Pancreas (tissue), 10 donors: ENCODE measurements at regions not wholly inside any gene's neighbourhood (a gene's known extent, or its start where the extent isn't known, plus 50 kb on each side); places are given as distances from the start of the nearest gene placed in this dataset.

ENCODE experiments used
- ATAC-seq, 4 donors: fragments of 200-7000 bp; cut with Tn5 transposase; one replicate each; pipeline versions ENCODE4 v1.8.0 to v1.9.1; 2020; ENCODE audit warnings: mild to moderate bottlenecking in 4 of 4, moderate library complexity in 4 of 4
- DNase-seq, 6 donors: peaks; one replicate each; pipeline ENCODE4 v3.0.0-alpha.2; 2020
- FAIRE-seq: peaks from 2 replicates; lab custom pipeline; 2012; peaks lifted over from hg19 to GRCh38; lab: Jason Lieb, UNC
- H3K27ac ChIP-seq, 4 donors: fragments of 200-600 bp; sonication (generic); 1 replicate in 3 of 4; 2 replicates in 1 of 4; pipeline versions ENCODE4 v1.5.0 to v1.8.0; 2020
- H3K27me3 ChIP-seq, 4 donors: fragments of 200-600 bp; one replicate each; pipeline ENCODE4 v1.8.0; 2021
- H3K36me3 ChIP-seq, 3 donors: fragments of 200-600 bp; sonication (generic) in 1 of 3; one replicate each; pipeline versions ENCODE4 v1.5.0 to v1.8.0; 2020 to 2021
- H3K4me1 ChIP-seq, 3 donors: fragments of 200-600 bp; one replicate each; pipeline ENCODE4 v1.8.0; 2021
- H3K4me3 ChIP-seq, 4 donors: fragments of 200-600 bp; sonication (generic) in 2 of 4; one replicate each; pipeline versions ENCODE4 v1.5.0 to v1.8.0; 2020 to 2021
- H3K9me3 ChIP-seq, 4 donors: fragments of 200-600 bp; one replicate each; pipeline ENCODE4 v1.8.0; 2021
- CTCF ChIP-seq, 4 donors: fragments of 200-600 bp; sonication (generic) in 3 of 4; IDR thresholded peaks; one replicate each; pipeline versions ENCODE4 v1.5.0 to v1.8.0; 2021; ENCODE audit warnings: antibody characterized with exemption in 4 of 4
- WGBS, 2 donors: extraction: QIAGEN DNeasy Blood & Tissue Kit; methylation state at CpG; one replicate each; pipeline ENCODE4 v1.1.7; 2013; 5-methylcytosine and 5-hydroxymethylcytosine counted together
- intact Hi-C, 3 donors: fragments of 100-400 bp; cut with DNase I; formaldehyde crosslinking; loops; one replicate each; pipeline versions ENCODE4 v1.11.1 to v1.14.2; 2022
- donor health status: healthy with polysubstance abuse.
- donor health status: DM: no; HTN: no; CAD: no; lungs with moderate emphysema.
- donor health status: DM: no; HTN: no; CAD: no.
- donor health status: control.
- donor health status: control.
- donor health status: Bipolar disorder and iron deficiency.
- donor health status: DM: yes; HTN: yes; CAD: no.
- donor health status: DM: no; HTN: no; CAD: no.
- donor health status: DM: no; HTN: no; CAD: no.
- donor health status: DM: yes; HTN: yes; CAD: no.

GRCh38 chr3:40780925-40781406 lies 256.2 kb downstream of the ZNF621 start:
- no peaks in the 10 kb centered on the region for H3K27me3 ChIP-seq
- FAIRE-seq (no peak), DNase-seq (peak in 5 of 6 donors; percentile 12 to 53 (median 31)), ATAC-seq (peak; percentile 70 to 84 (median 82))
- WGBS, 2 donors = 26 to 28% methylated on average over 12 of the region's 12 CpGs
- no peak for TF ChIP-seq CTCF (IDR thresholded peaks at IDR 0.05)
- H3K36me3 ChIP-seq = no peaks in the 10 kb centered on the region
- H3K9me3 ChIP-seq = no peaks in the 10 kb centered on the region
- peak overlapping the region in 2 of 4 donors; percentile 53 to 54 for H3K27ac ChIP-seq
- peaks cover 0 to 7% (median 2%) of the 10 kb centered on the region in 3 donors for H3K4me1 ChIP-seq
- H3K4me3 ChIP-seq = peak overlapping the region in 2 of 4 donors; percentile 1
- intact Hi-C loops = no loop called here

DNA sequence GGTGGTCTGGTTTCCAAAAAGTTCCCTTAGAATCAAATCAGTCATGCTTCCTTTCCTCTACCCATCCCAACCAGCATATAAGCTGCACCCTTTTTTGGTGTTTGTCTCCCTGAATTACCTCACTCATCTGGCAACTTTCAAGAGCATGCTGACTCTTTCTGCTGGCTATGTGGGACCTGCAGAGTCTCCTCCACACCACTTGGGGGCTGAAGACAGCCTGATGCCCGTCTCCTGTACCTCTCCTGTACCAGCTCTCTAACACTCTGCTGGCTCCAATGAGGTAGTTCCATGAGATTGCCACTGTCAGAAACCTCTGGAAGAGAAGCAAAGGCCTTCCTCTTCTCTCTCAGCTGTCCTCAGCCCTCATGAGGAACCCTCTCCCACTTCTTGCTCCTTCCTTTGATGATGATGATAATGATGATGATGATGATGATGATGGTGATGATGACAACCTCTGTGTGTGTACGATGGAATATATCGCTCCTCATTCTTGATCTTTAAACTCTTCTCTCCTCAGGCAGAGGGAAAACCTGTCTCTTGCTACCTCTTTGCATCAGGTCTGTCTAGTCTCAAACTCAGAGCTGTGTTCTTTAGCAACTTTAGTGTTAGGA lies 257.5 kb downstream of the ZNF621 start:
- no peak overlapping the region for H3K27ac ChIP-seq
- 84 to 91% methylated on average over 3 of the region's 3 CpGs for WGBS, 2 donors
- DNase-seq = no peak
- H3K36me3 ChIP-seq = no peaks in the 10 kb centered on the region
- peaks cover 0 to 7% (median 2%) of the 10 kb centered on the region in 3 donors for H3K4me1 ChIP-seq
- H3K9me3 ChIP-seq = no peaks in the 10 kb centered on the region
- H3K27me3 ChIP-seq = no peaks in the 10 kb centered on the region
- H3K4me3 ChIP-seq = no peak overlapping the region
- FAIRE-seq = no peak
- ATAC-seq = no peak
- intact Hi-C loops = no loop called here
- no peak for TF ChIP-seq CTCF (IDR thresholded peaks at IDR 0.05)

GRCh38 chr3:40790746-40791145 lies 266.0 kb downstream of the ZNF621 start:
- FAIRE-seq = no peak
- no peak for TF ChIP-seq CTCF (IDR thresholded peaks at IDR 0.05)
- DNase-seq = no peak
- no peak overlapping the region for H3K4me3 ChIP-seq
- H3K4me1 ChIP-seq = no peaks in the 10 kb centered on the region
- WGBS, 2 donors = 82 to 94% methylated on average over 2 of the region's 2 CpGs
- H3K36me3 ChIP-seq = no peaks in the 10 kb centered on the region
- H3K9me3 ChIP-seq = no peaks in the 10 kb centered on the region
- no peaks in the 10 kb centered on the region for H3K27me3 ChIP-seq
- ATAC-seq = no peak
- intact Hi-C loops = no loop called here
- no peak overlapping the region for H3K27ac ChIP-seq

DNA sequence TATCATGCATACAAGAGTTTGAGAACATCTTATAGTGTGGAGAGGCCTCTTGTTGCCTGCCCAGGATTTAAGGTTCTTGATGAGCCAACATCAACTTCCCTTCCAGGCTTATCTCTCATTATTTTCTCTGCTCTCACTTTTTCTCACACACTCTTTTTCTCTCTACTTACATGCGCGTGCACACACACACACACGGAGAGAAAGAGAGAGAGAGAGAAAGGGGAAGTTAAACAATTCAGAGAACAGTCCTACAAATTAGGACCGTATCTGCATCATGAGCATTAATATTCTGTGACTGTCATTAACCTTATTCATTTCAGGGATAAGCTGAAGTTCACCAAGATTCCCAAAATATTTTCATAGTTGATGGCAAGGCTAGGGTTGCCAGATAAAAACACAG lies 269.0 kb downstream of the ZNF621 start:
- intact Hi-C loops = no loop called here
- TF ChIP-seq CTCF (IDR thresholded peaks at IDR 0.05) = no peak
- ATAC-seq (no peak), FAIRE-seq (no peak), DNase-seq (no peak)
- WGBS, 2 donors = 77 to 85% methylated on average over 4 of the region's 4 CpGs
- H3K27me3 ChIP-seq = no peaks in the 10 kb centered on the region
- H3K4me1 ChIP-seq = no peaks in the 10 kb centered on the region
- H3K36me3 ChIP-seq = no peaks in the 10 kb centered on the region
- no peak overlapping the region for H3K27ac ChIP-seq
- H3K9me3 ChIP-seq = no peaks in the 10 kb centered on the region
- H3K4me3 ChIP-seq = no peak overlapping the region

DNA sequence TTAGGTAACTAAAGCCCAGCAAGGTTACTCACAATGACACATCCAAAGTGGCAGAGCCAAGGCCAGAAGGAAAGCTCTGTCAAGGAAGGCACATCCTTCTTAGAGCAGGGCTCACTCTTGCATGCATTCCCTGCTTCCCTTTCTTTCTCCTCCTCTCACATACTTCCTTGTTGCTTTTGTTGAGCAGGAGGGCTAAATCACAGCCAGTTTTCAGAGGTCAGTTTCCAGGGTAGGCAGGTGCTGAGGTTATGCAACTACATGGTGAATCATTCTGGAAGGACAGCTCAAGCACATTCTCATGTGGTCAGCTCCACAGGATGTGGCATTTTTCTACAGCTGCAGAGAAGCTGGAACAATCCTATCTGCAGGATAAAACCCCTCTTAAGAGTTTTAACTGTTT lies 275.6 kb downstream of the ZNF621 start:
- DNase-seq (peak in 1 of 6 donors; percentile 34), ATAC-seq (peak in 3 of 4 donors; percentile 55 to 91 (median 90)), FAIRE-seq (no peak)
- Histone ChIP-seq H3K27me3 (no peaks in the 10 kb centered on the region), H3K4me3 (no peak overlapping the region), H3K27ac (peak overlapping the region in 1 of 4 donors; percentile 50), H3K4me1 (peaks cover 0 to 4% (median 0%) of the 10 kb centered on the region in 3 donors), H3K36me3 (no peaks in the 10 kb centered on the region), H3K9me3 (no peaks in the 10 kb centered on the region)
- TF ChIP-seq CTCF (IDR thresholded peaks at IDR 0.05) = no peak
- intact Hi-C loops = no loop called here
